Keratinocyte (primary cell): ENCODE measurements at regions not wholly inside any gene's neighbourhood (a gene's known extent, or its start where the extent isn't known, plus 50 kb on each side); places are given as distances from the start of the nearest gene placed in this dataset.

ENCODE experiments used
- DNase-seq: peaks from one replicate; pipeline ENCODE4 v3.0.0-alpha.2; 2011; ENCODE audit warnings: low read depth, missing footprints, low spot score
- FAIRE-seq: peaks from 2 replicates; lab custom pipeline; 2011; peaks lifted over from hg19 to GRCh38; lab: Jason Lieb, UNC
- H2AFZ ChIP-seq: 2 replicates; pipeline ENCODE4 v1.6.0; 2012; ENCODE audit warnings: low read length, control low read depth, inconsistent platforms; ENCODE audit not compliant: control insufficient read depth
- H3K27ac ChIP-seq: 2 replicates; pipeline ENCODE4 v1.5.1; 2011; ENCODE audit warnings: low read length; ENCODE audit not compliant: control insufficient read depth, insufficient read depth
- H3K27me3 ChIP-seq: 3 replicates; pipeline ENCODE4 v1.6.0; 2011; ENCODE audit warnings: low read length; ENCODE audit not compliant: control insufficient read depth, insufficient read depth; ENCODE audit errors: extremely low read depth
- H3K36me3 ChIP-seq, 2 experiments: 2 replicates in 1 of 2; 3 replicates in 1 of 2; pipeline ENCODE4 v1.5.1; 2011; ENCODE audit warnings: low read length in 2 of 2, mild to moderate bottlenecking in 1 of 2; ENCODE audit not compliant: control insufficient read depth in 2 of 2, insufficient read depth in 2 of 2; ENCODE audit errors: extremely low read depth in 1 of 2
- H3K4me1 ChIP-seq: 3 replicates; pipeline ENCODE4 v1.5.1; 2011; ENCODE audit warnings: low read length; ENCODE audit not compliant: control insufficient read depth, insufficient read depth; ENCODE audit errors: extremely low read depth
- H3K4me2 ChIP-seq: 3 replicates; pipeline ENCODE4 v1.6.0; 2011; ENCODE audit warnings: low read depth, low read length; ENCODE audit not compliant: control insufficient read depth, insufficient read depth; ENCODE audit errors: extremely low read depth
- H3K4me3 ChIP-seq, 3 experiments: fragments of 200-600 bp in 1 of 3; sonication (generic) in 1 of 3; 2 replicates in 2 of 3; 3 replicates in 1 of 3; pipeline ENCODE4 v1.5.1; 2011 to 2016; ENCODE audit warnings: low read length in 3 of 3, mild to moderate bottlenecking in 3 of 3, control low read depth in 2 of 3, inconsistent platforms in 1 of 3, low read depth in 1 of 3, mixed read lengths in 1 of 3, mixed run types in 1 of 3, moderate library complexity in 1 of 3; ENCODE audit not compliant: control insufficient read depth in 2 of 3, insufficient read depth in 2 of 3; ENCODE audit errors: extremely low read depth in 1 of 3
- H3K79me2 ChIP-seq: 2 replicates; pipeline ENCODE4 v1.6.0; 2012; ENCODE audit warnings: low read length; ENCODE audit not compliant: control insufficient read depth, insufficient read depth
- H3K9ac ChIP-seq: 3 replicates; pipeline ENCODE4 v1.6.0; 2011; ENCODE audit warnings: low read length; ENCODE audit not compliant: control insufficient read depth, insufficient read depth; ENCODE audit errors: extremely low read depth
- H3K9me1 ChIP-seq: 3 replicates; pipeline ENCODE4 v1.6.0; 2011; ENCODE audit warnings: low read length; ENCODE audit not compliant: control insufficient read depth, insufficient read depth; ENCODE audit errors: extremely low read depth
- H3K9me3 ChIP-seq: 2 replicates; pipeline ENCODE4 v1.5.1; 2012; ENCODE audit warnings: low read depth, low read length; ENCODE audit not compliant: control insufficient read depth
- H4K20me1 ChIP-seq: 3 replicates; pipeline ENCODE4 v1.6.0; 2011; ENCODE audit warnings: low read length; ENCODE audit not compliant: control insufficient read depth, insufficient read depth; ENCODE audit errors: extremely low read depth
- CTCF ChIP-seq, 3 experiments: IDR thresholded peaks in 1 of 3; conservative IDR thresholded peaks in 1 of 3; optimal IDR thresholded peaks in 1 of 3; 2 replicates in 2 of 3; 3 replicates in 1 of 3; pipeline versions ENCODE3 to v1.5.1; 2011; ENCODE audit warnings: low read length in 3 of 3, mild to moderate bottlenecking in 3 of 3, moderate library complexity in 2 of 3, control low read depth in 1 of 3, inconsistent platforms in 1 of 3; ENCODE audit not compliant: insufficient read depth in 2 of 3; ENCODE audit errors: extremely low read depth in 1 of 3
- EZH2 ChIP-seq: IDR thresholded peaks from one replicate; pipeline ENCODE4 v1.6.1; 2012; ENCODE audit warnings: inconsistent platforms, mild to moderate bottlenecking, low read length, moderate library complexity
- dilution Hi-C: fragments of 300-500 bp; cut with MboI; formaldehyde crosslinking; loops from one replicate; pipeline ENCODE4 v1.7.0; 2020; ENCODE audit warnings: low sequenced_read_pairs; ENCODE audit not compliant: extremely low pct_ligation_motif_present

GRCh38 chr3:13209634-13209997 is 136.4 kb upstream of the IQSEC1 start:
- H3K4me1 ChIP-seq: no peaks in the 10 kb centered on the region
- no peak overlapping the region for H3K4me2 ChIP-seq
- no peaks in the 10 kb centered on the region for H3K9me3 ChIP-seq
- no peak overlapping the region for H3K9ac ChIP-seq
- no peaks in the 10 kb centered on the region for H3K9me1 ChIP-seq
- no peak overlapping the region for H3K4me3 ChIP-seq
- no peak for TF ChIP-seq CTCF (optimal IDR thresholded peaks at IDR 0.05 in 1 of 3, IDR thresholded peaks at IDR 0.05 in 1 of 3, conservative IDR thresholded peaks at IDR 0.05 in 1 of 3; ENCODE audit: extremely low read depth in 1 of 3, insufficient read depth in 2 of 3, low read length in 3 of 3)
- TF ChIP-seq EZH2: no peak
- H2AFZ ChIP-seq: no peak overlapping the region
- H3K36me3 ChIP-seq: no peaks in the 10 kb centered on the region
- dilution Hi-C loops: no loop called here
- no peaks in the 10 kb centered on the region for H4K20me1 ChIP-seq
- FAIRE-seq (no peak), DNase-seq (no peak)
- no peaks in the 10 kb centered on the region for H3K79me2 ChIP-seq
- H3K27ac ChIP-seq: no peak overlapping the region
- H3K27me3 ChIP-seq: peaks cover 12% of the 10 kb centered on the region

GRCh38 chr3:13208706-13209633 is 135.7 kb upstream of the IQSEC1 start:
- H3K9me1 ChIP-seq: no peaks in the 10 kb centered on the region
- H2AFZ ChIP-seq: no peak overlapping the region
- H3K9ac ChIP-seq: no peak overlapping the region
- no peaks in the 10 kb centered on the region for H3K36me3 ChIP-seq
- DNase-seq (no peak), FAIRE-seq (no peak)
- no peak overlapping the region for H3K4me2 ChIP-seq
- no peaks in the 10 kb centered on the region for H4K20me1 ChIP-seq
- no peak overlapping the region for H3K27ac ChIP-seq
- no peaks in the 10 kb centered on the region for H3K9me3 ChIP-seq
- no peaks in the 10 kb centered on the region for H3K79me2 ChIP-seq
- dilution Hi-C loops: no loop called here
- H3K27me3 ChIP-seq: peaks cover 19% of the 10 kb centered on the region
- TF ChIP-seq EZH2: no peak
- H3K4me3 ChIP-seq: no peak overlapping the region
- H3K4me1 ChIP-seq: no peaks in the 10 kb centered on the region
